GM12873 (cell line): ENCODE measurements at regions not wholly inside any gene's neighbourhood (a gene's known extent, or its start where the extent isn't known, plus 50 kb on each side); places are given as distances from the start of the nearest gene placed in this dataset.

Experiments used
- TF ChIP-seq, protein P1 (sequence below): IDR thresholded peaks from 2 replicates; pipeline ENCODE4 v1.5.1; 2012; ENCODE audit warnings: low read depth, mild to moderate bottlenecking, moderate library complexity, low read length, control low read depth; ENCODE audit not compliant: insufficient read depth; ENCODE audit errors: missing control alignments

DNA sequence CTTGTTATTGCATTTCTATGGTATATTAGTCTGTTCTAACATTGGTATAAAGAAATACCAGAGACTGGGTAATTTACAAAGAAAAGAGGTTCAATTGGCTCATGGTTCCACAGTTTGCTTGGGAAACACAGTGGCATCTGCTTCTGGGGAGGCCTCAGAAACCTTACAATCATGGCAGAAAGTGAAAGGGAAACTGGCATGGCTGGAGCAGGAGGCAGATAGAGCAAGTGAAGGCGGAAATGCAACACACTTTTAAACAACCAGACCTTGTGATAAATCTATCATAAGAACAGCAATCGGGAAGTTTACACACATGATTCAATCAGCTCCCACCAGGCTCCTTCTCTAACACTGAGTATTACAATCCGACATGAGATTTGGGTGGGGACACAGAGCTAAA, 346.6 kb upstream of the GNPDA2 start:
- TF ChIP-seq, protein P1, sequence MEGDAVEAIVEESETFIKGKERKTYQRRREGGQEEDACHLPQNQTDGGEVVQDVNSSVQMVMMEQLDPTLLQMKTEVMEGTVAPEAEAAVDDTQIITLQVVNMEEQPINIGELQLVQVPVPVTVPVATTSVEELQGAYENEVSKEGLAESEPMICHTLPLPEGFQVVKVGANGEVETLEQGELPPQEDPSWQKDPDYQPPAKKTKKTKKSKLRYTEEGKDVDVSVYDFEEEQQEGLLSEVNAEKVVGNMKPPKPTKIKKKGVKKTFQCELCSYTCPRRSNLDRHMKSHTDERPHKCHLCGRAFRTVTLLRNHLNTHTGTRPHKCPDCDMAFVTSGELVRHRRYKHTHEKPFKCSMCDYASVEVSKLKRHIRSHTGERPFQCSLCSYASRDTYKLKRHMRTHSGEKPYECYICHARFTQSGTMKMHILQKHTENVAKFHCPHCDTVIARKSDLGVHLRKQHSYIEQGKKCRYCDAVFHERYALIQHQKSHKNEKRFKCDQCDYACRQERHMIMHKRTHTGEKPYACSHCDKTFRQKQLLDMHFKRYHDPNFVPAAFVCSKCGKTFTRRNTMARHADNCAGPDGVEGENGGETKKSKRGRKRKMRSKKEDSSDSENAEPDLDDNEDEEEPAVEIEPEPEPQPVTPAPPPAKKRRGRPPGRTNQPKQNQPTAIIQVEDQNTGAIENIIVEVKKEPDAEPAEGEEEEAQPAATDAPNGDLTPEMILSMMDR: no peak

DNA sequence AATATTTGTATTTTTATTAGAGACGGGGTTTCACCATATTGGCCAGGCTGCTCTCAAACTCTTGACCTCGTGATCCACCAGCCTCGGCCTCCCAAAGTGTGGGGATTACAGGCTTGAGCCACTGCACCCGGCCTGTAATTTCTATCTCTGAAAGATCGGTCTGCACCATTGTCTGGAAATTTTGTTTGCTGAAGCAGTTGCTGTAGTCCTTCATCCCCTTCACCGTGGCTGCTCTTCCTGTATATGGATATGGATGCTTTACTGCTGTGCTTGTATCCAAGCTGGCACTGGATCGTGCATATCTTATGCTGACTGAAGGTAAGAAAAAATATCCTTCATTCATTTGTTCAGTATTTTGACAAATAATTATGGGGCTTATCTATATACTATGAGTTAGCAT, 338.4 kb upstream of the GNPDA2 start:
- TF ChIP-seq, protein P1: no peak

DNA sequence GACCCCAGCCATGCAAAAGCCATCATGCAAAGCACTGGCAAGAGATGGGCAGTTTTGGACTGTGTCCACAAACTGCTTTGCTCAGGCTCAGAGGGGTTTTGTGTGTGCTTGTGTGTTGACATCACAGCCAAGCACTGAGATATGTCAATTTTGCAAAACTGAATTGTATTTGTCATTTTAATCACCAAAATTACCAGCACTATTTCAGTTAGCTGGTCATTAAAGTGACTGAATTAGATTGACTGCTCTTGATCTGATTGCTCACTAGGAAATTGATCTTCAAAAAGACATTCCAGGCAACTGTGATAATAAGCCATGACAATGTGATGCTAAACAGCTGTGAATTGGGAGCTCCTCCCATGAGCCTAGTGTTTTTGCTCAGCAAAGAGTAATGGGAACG, 337.3 kb upstream of the GNPDA2 start:
- TF ChIP-seq, protein P1: no peak

DNA sequence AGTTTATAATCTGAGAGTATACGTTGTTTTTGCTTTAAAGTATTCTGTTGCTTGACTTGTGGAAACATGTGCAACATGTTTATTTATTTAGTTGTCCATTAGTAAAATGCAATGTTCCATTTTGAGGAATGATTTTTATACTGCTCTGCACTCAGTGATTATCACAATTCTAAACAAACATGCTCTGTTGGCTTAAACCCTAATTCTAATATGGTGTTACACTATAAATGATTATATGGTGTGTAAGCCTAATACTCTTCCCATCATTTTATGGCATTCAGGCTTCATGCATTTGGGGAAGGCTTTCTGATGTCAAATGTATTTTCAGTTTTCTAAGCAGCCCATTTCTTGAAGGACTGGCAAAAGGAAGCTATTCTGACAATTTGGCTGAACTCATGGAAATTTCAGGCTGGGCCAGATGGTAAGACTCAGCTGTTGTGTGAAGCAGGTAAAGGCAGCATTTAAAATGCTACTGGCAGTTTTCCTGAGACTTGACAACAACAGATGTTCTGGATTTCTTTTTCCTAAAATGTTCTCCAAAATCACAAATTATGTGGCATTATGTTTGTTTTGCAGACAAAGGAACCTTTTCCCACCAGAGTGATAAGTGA, 336.7 kb upstream of the GNPDA2 start:
- TF ChIP-seq, protein P1: no peak

DNA sequence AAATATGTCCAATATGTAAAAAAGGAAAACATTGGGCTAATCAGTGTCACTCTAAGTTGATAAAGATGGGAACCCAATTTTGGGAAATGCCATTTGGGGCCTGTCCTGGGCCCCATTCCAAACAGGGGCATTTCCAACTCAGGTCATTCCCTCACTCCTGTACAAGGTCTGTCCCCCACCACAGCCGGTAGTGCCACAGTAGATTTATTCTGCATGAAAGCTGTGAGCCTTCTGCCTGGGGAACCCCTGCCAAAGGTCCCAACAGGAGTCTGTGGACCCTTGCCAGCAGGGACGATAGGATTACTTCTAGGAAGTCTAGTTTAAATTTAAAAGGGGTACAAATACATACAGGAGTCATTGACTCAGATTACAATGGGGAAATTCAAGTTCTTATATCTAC, 317.6 kb upstream of the GNPDA2 start:
- TF ChIP-seq, protein P1: no peak

DNA sequence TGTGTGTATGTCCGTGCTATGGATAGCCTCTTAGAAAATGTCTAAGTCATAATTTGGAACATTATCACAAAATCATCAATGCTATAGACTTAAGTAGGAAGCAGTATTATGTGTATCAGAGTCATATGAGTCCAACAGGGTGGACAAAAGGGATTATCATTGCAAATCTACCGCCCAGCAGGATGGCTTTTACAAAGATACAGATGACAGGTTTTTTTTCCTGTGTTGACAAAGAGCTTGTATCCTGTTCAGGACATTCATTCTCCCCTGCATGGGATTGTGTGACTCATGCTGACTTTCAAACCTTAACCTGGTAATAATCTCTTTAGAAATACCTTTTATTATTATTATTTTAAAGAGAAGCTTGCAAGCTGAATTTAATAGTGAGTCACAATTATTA, 310.3 kb upstream of the GNPDA2 start:
- TF ChIP-seq, protein P1: no peak

DNA sequence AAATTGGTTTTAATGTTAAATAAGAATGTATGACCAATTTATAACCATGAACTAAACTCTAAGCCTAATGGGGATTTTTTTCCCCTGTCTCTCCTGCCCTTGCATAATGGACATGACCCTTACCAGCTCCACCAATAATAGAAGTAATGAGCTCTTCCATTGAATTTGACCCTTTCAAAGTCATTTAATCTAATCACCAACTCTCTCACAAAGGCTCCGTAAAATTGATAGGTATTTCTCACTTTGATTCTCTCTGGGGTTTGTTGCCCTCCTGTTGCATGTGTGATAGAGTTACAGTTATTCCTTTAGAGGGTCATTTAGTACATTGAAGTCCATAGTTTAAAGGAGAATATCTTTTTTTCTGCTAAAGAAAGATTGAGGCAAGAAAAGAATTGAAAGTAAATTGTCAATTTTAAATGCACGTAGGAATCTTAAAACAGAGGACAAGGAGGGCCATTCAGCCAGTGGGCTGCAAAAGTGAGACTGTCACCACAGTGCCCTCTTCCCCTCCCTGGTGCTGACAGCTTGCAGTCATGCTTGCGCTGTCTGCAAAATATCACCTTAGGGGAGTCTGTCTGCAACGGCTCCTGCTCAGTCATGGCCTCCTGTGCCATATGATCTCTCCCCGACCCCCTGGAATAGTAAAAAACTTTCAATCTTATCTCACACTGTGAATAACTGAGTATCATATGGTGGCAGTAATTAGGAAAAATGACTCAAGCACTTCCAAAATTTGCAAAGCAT, 307.5 kb upstream of the GNPDA2 start:
- TF ChIP-seq, protein P1: no peak
